Type B pancreatic cell (in vitro differentiated cells): ENCODE measurements at regions not wholly inside any gene's neighbourhood (a gene's known extent, or its start where the extent isn't known, plus 50 kb on each side); places are given as distances from the start of the nearest gene placed in this dataset.
"Not testable (repeated sequence)": the region's sequence is repeated elsewhere in the genome, so short reads cannot be mapped to it uniquely, and the experiment has no call there.

Experiments used
- DNase-seq: peaks from one replicate; pipeline ENCODE4 v3.0.0; 2021; ENCODE audit warnings: mixed read lengths; ENCODE audit not compliant: unreplicated experiment; ENCODE audit errors: extremely low spot score
- H3K27ac Mint-ChIP-seq: 2 replicates; pipeline ENCODE4 v1.8.0; 2021; ENCODE audit warnings: mild to moderate bottlenecking, mixed read lengths
- H3K27me3 Mint-ChIP-seq: 2 replicates; pipeline ENCODE4 v1.8.0; 2021; ENCODE audit warnings: mixed read lengths
- H3K36me3 Mint-ChIP-seq: 2 replicates; pipeline ENCODE4 v1.8.0; 2021; ENCODE audit warnings: mixed read lengths
- H3K4me1 Mint-ChIP-seq: one replicate; pipeline ENCODE4 v1.8.0; 2021; ENCODE audit warnings: mixed read lengths; ENCODE audit not compliant: unreplicated experiment
- H3K4me3 Mint-ChIP-seq: 2 replicates; pipeline ENCODE4 v1.8.0; 2021; ENCODE audit warnings: mild to moderate bottlenecking, mixed read lengths
- H3K9me3 Mint-ChIP-seq: 2 replicates; pipeline ENCODE4 v1.8.0; 2021; ENCODE audit warnings: mixed read lengths
- CTCF ChIP-seq: fragments of 200-600 bp; sonication (generic); conservative IDR thresholded peaks from 2 replicates; pipeline ENCODE4 v1.5.0; 2021; ENCODE audit warnings: antibody characterized with exemption, mild to moderate bottlenecking

- Mint-ChIP-seq H3K4me3 (no peak overlapping the region), H3K27ac (no peak overlapping the region), H3K4me1 (no peaks in the 10 kb centered on the region), H3K36me3 (no peaks in the 10 kb centered on the region), H3K27me3 (no peaks in the 10 kb centered on the region), H3K9me3 (no peaks in the 10 kb centered on the region)
- no peak for DNase-seq
- TF ChIP-seq CTCF = no peak
These were observed 945.3 kb downstream of the TRIB2 start for GRCh38 chr2:13662055-13662454.

DNA sequence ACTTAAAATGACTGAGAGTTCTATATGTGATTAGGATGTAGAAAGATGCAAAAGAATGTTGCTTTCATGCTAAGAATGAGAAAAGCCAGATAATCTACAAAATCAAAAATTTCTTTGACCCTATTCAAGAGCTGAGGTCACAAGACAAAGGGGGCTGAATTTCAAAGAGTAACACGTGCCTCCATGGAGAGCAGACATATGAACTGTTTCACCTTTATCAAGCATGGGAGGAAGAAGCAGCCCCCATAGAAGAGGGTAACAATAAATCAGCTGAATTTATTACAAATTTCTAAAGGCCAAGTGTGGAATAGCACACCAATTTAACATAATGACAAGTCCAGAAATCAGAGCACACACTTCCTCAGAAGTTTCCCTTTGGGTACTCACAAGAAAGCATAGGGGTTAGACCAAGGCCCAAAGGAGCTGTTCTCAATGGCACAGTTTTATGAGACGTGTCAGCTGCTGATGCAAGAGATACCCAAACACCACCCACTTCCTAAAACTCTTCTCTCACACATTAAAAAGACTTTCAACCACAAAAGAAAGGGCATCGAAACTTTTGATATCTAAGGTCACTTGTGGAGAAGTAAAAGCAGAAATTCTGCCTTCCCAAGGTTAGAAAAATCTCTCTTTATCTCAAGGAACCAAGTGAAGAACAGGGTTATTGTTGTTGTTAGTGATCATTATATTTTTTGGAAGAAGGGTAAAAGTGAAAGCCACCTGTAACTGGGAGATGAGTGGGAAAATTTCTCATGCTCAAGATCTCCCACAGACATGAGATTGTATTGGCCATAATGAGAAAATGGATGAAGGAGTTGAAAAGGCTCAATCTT, 950.1 kb downstream of the TRIB2 start:
- no peaks in the 10 kb centered on the region for H3K4me1 Mint-ChIP-seq
- no peaks in the 10 kb centered on the region for H3K36me3 Mint-ChIP-seq
- H3K27me3 Mint-ChIP-seq = no peaks in the 10 kb centered on the region
- no peak for TF ChIP-seq CTCF
- no peaks in the 10 kb centered on the region for H3K9me3 Mint-ChIP-seq
- no peak overlapping the region for H3K27ac Mint-ChIP-seq
- H3K4me3 Mint-ChIP-seq = no peak overlapping the region
- DNase-seq = no peak

DNA sequence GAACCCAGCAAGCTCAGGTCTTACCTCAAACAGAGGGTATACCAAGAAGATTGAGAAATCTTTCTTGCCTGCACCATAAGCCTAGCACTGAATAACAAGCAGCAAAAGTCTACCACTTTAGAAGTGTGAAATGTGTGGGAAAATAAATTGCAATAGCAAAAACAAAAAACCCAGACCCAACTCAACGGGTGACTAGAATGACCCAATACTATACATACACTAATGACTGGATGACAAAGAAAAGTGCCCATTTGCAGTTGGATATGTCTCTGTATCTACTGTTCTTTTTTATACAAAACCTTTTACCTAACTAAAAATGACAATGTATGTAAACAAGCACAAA, 950.6 kb downstream of the TRIB2 start:
- no peak for TF ChIP-seq CTCF
- H3K36me3 Mint-ChIP-seq = no peaks in the 10 kb centered on the region
- no peaks in the 10 kb centered on the region for H3K4me1 Mint-ChIP-seq
- no peak overlapping the region for H3K4me3 Mint-ChIP-seq
- no peaks in the 10 kb centered on the region for H3K9me3 Mint-ChIP-seq
- H3K27ac Mint-ChIP-seq = no peak overlapping the region
- H3K27me3 Mint-ChIP-seq = no peaks in the 10 kb centered on the region
- no peak for DNase-seq

GRCh38 chr2:13669607-13670006, 952.9 kb downstream of the TRIB2 start:
- no peak for DNase-seq
- no peak overlapping the region for H3K27ac Mint-ChIP-seq
- no peak for TF ChIP-seq CTCF
- H3K27me3 Mint-ChIP-seq = no peaks in the 10 kb centered on the region
- no peaks in the 10 kb centered on the region for H3K4me1 Mint-ChIP-seq
- H3K36me3 Mint-ChIP-seq = no peaks in the 10 kb centered on the region
- no peaks in the 10 kb centered on the region for H3K9me3 Mint-ChIP-seq
- no peak overlapping the region for H3K4me3 Mint-ChIP-seq

DNA sequence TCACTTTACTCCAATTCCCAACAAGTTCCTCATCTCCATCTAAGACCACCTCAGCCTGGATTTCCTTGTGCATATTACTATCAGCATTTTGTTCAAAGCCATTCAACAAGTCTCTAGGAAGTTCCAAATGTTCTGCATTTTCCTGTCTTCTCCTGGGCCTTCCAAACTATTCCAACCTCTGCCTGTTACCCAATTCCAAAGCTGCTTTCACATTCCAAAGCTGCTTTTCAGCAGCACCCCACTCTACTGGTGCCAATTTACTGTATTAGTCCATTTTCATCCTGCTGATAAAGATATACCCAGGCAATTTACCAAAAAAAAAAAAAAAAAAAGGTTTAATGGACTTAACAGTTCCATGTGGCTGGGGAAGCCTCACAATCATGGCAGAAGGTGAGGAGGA, 957.1 kb downstream of the TRIB2 start:
- not testable (repeated sequence) for H3K9me3 Mint-ChIP-seq, H3K27me3 Mint-ChIP-seq, H3K4me1 Mint-ChIP-seq, DNase-seq, H3K4me3 Mint-ChIP-seq, H3K36me3 Mint-ChIP-seq, H3K27ac Mint-ChIP-seq

DNA sequence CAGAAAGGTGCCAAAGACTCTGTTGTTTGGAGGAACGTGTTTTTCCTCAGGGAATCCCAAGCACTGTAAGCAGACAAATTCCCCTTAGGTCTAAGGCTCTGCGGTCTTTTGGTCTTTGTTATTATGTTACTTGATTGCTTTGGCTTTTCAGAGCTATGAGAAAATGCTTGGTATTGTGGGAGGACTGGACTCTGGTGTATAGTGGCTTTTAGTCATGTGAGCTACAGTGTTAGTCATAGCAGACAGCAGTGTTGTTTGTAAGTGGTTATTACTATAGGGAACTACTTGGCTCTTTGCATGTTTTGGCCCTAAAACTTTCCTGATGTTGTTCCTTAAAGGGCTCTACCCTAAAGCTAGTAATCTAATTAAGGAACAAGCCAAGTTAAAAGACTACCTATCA, 956.2 kb upstream of the LRATD1 start:
- Mint-ChIP-seq H3K4me1 (no peaks in the 10 kb centered on the region), H3K4me3 (no peak overlapping the region), H3K36me3 (no peaks in the 10 kb centered on the region), H3K27me3 (no peaks in the 10 kb centered on the region), H3K27ac (no peak overlapping the region), H3K9me3 (no peaks in the 10 kb centered on the region)
- no peak for TF ChIP-seq CTCF
- DNase-seq = no peak
